A673 (cell line): ENCODE measurements at regions not wholly inside any gene's neighbourhood (a gene's known extent, or its start where the extent isn't known, plus 50 kb on each side); places are given as distances from the start of the nearest gene placed in this dataset.

Experiments
- BruUV-seq: library from RNA; stranded (reverse); fragments of 400-500 nt; replicated peaks from 2 replicates; lab custom pipeline; 2021; lab: Mats Ljungman, UMichigan
- CTCF ChIA-PET: fragments of 300-600 bp; sonication (Branson Sonifier 250); formaldehyde crosslinking; loops from one replicate; lab custom pipeline; 2022; ENCODE audit warnings: antibody characterized with exemption; lab: Charles Lee
- POLR2A ChIA-PET: fragments of 300-600 bp; sonication (Branson Sonifier 250); formaldehyde crosslinking; loops from one replicate; lab custom pipeline; 2022; ENCODE audit warnings: antibody characterized with exemption; ENCODE audit not compliant: low non-redundant PET; lab: Charles Lee
- DNase-seq: peaks from one replicate; pipeline ENCODE4 v3.0.0-alpha.2; 2015; ENCODE audit warnings: low spot score
- H3K27ac ChIP-seq: fragments of 200-600 bp; sonication (generic); 2 replicates; pipeline ENCODE4 v1.5.1; 2016; ENCODE audit warnings: mixed run types, low read depth, mild to moderate bottlenecking, mixed read lengths, antibody characterized with exemption, low read length; ENCODE audit not compliant: poor library complexity, severe bottlenecking
- H3K27me3 ChIP-seq: fragments of 200-600 bp; sonication (generic); replicated peaks from 2 replicates; pipeline ENCODE4 v1.6.1; 2017; ENCODE audit warnings: mixed run types, low read depth, mild to moderate bottlenecking, mixed read lengths, antibody characterized with exemption, low read length; ENCODE audit not compliant: insufficient read depth, poor library complexity
- H3K36me3 ChIP-seq: fragments of 200-600 bp; sonication (generic); 2 replicates; pipeline ENCODE4 v1.6.1; 2016; ENCODE audit warnings: mixed run types, mild to moderate bottlenecking, mixed read lengths, antibody characterized with exemption, low read length; ENCODE audit not compliant: insufficient read depth, poor library complexity, severe bottlenecking
- H3K4me1 ChIP-seq: fragments of 200-600 bp; sonication (generic); 2 replicates; pipeline ENCODE4 v1.6.1; 2017; ENCODE audit warnings: mixed run types, mild to moderate bottlenecking, mixed read lengths, antibody characterized with exemption, low read length; ENCODE audit not compliant: insufficient read depth, poor library complexity, severe bottlenecking
- H3K4me3 ChIP-seq: fragments of 200-600 bp; sonication (generic); 2 replicates; pipeline ENCODE4 v1.5.1; 2016; ENCODE audit warnings: low read depth, mixed run types, mild to moderate bottlenecking, mixed read lengths, low read length; ENCODE audit not compliant: poor library complexity, severe bottlenecking
- H3K9me3 ChIP-seq: fragments of 200-600 bp; sonication (generic); 2 replicates; pipeline ENCODE4 v1.6.1; 2016; ENCODE audit warnings: mixed run types, low read depth, mild to moderate bottlenecking, mixed read lengths, antibody characterized with exemption, low read length; ENCODE audit not compliant: poor library complexity, severe bottlenecking
- CTCF ChIP-seq: fragments of 300-800, 200-600 bp; sonication (generic); conservative IDR thresholded peaks from 2 replicates; pipeline ENCODE4 v1.5.1; 2017; ENCODE audit warnings: low read depth, mild to moderate bottlenecking, antibody characterized with exemption, low read length, moderate library complexity, mixed read lengths
- EZH2 ChIP-seq: fragments of 200-600 bp; sonication (generic); IDR thresholded peaks from 2 replicates; pipeline ENCODE4 v1.6.1; 2017; ENCODE audit warnings: borderline replicate concordance, low read depth, mild to moderate bottlenecking, mixed read lengths, antibody characterized with exemption, low read length; ENCODE audit not compliant: poor library complexity, severe bottlenecking
- intact Hi-C: fragments of 100-400 bp; cut with micrococcal nuclease; formaldehyde crosslinking; loops from one replicate; pipeline ENCODE4 v1.10.0; 2022; ENCODE audit not compliant: unreplicated experiment

GRCh38 chr15:35833581-35833980, 287.6 kb upstream of the DPH6 start:
- POLR2A ChIA-PET, result no interaction called here

DNA sequence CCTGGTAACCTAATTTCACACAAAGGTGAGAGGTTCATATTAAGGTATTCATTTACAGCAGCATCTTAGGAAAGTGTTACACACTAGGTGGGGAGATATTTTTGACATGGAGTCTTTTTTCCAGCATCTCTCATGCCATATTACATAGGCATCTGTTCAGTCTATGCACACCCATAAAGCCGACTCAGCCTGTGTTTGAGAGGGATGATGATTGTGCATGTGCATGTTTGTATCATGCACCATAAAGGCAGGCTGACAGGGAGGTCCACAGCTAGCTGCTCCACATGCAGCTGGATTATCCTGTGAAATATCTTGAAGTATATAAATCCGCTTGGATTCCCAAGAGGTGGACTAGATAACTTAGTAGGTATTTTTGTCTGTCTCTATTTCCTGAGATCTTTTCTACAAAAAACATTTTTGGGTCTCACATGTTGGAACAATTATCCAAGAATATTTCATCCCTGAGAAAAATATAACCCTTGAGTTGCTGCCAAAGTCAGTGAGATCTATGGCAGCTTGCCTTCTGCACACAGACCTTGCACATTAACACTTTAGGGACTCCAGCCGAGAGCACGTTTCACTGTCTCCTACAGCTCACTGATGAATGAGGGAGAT, 288.4 kb upstream of the DPH6 start:
- TF ChIP-seq EZH2 (no peak), CTCF (no peak)
- DNase-seq, result no peak
- H3K36me3 ChIP-seq, result no peaks in the 10 kb centered on the region
- ChIA-PET CTCF (no interaction called here), POLR2A (no interaction called here)
- H3K27ac ChIP-seq, result no peak overlapping the region
- no peak overlapping the region for H3K4me3 ChIP-seq
- no TSS peak for BruUV-seq
- H3K27me3 ChIP-seq, result no peaks in the 10 kb centered on the region
- intact Hi-C loops, result no loop called here
- H3K4me1 ChIP-seq, result peaks cover 7% of the 10 kb centered on the region
- H3K9me3 ChIP-seq, result no peaks in the 10 kb centered on the region

More at GRCh38 chr15:35833581-35833980, 287.6 kb upstream of the DPH6 start:
- Histone ChIP-seq H3K4me1 (peaks cover 7% of the 10 kb centered on the region), H3K27ac (no peak overlapping the region), H3K9me3 (no peaks in the 10 kb centered on the region), H3K27me3 (no peaks in the 10 kb centered on the region), H3K36me3 (no peaks in the 10 kb centered on the region), H3K4me3 (no peak overlapping the region)
- no peak for DNase-seq
- TF ChIP-seq CTCF (no peak), EZH2 (no peak)
- no TSS peak for BruUV-seq
- CTCF ChIA-PET, result no interaction called here
- intact Hi-C loops, result no loop called here

DNA sequence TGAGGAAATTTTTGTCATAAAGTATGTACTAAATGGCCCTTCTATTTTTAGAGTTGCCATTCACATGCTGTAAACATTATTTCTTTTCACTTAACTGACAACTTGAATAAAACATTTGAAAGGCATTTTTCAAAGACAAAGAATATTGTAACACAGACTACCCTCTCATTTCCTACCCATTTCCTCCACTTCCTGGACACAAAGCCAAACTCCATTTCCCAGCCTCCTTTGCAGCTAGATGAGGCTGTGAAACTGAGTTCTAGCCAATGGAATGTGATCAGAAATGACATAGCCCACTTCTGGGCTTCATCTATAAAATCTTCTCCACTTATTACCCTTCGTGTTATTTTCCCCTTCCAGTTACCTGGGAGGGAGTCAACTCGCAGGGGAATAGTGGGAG, 288.9 kb upstream of the DPH6 start:
- Histone ChIP-seq H3K27me3 (no peaks in the 10 kb centered on the region), H3K27ac (no peak overlapping the region), H3K9me3 (no peaks in the 10 kb centered on the region), H3K4me1 (peaks cover 7% of the 10 kb centered on the region), H3K4me3 (no peak overlapping the region), H3K36me3 (no peaks in the 10 kb centered on the region)
- ChIA-PET POLR2A (no interaction called here), CTCF (no interaction called here)
- TF ChIP-seq EZH2, result no peak
- no peak for TF ChIP-seq CTCF
- intact Hi-C loops, result no loop called here
- DNase-seq, result no peak
- BruUV-seq, result no TSS peak
